ENCODE measurements at regions not wholly inside any gene's neighbourhood (a gene's known extent, or its start where the extent isn't known, plus 50 kb on each side); places are given as distances from the start of the nearest gene placed in this dataset.

GRCh38 chr1:102163799-102164198 lies 167.1 kb upstream of the OLFM3 start:
- no peaks in the 10 kb centered on the region for H3K27me3 ChIP-seq (ENCODE audit: insufficient read depth, low read length)
- H4K12ac ChIP-seq (ENCODE audit: low read depth, low read length): no peak overlapping the region
- no peak overlapping the region for H4K91ac ChIP-seq (ENCODE audit: low read depth, low read length)
- H3K4me2 ChIP-seq (ENCODE audit: low read length): no peak overlapping the region
- H3K9me3 ChIP-seq (ENCODE audit: insufficient read depth, low read depth, low read length): no peaks in the 10 kb centered on the region
- no peak overlapping the region for H3K23ac ChIP-seq (ENCODE audit: low read length)
- H3K36me3 ChIP-seq (ENCODE audit: control insufficient read depth in 1 of 2, insufficient read depth in 2 of 2, low read length in 2 of 2): no peaks in the 10 kb centered on the region
- DNase-seq: no peak
- H4K8ac ChIP-seq (ENCODE audit: low read depth, low read length): no peak overlapping the region
- no peak overlapping the region for H3K27ac ChIP-seq (ENCODE audit: low read depth, low read length)
- H3K18ac ChIP-seq (ENCODE audit: low read length): no peak overlapping the region
- no peak overlapping the region for H2BK12ac ChIP-seq (ENCODE audit: low read length)
- H3K4ac ChIP-seq (ENCODE audit: low read depth, low read length): no peak overlapping the region
- no peak overlapping the region for H2BK5ac ChIP-seq (ENCODE audit: low read depth, low read length, poor library complexity)
- no peak overlapping the region for H2AFZ ChIP-seq (ENCODE audit: insufficient read depth, low read length, poor library complexity)
- no CpG with 5 or more reads among the region's 1 CpG for WGBS (ENCODE audit: extremely low coverage, insufficient coverage, insufficient read length)
- H3K4me3 ChIP-seq (ENCODE audit: low read depth, low read length): no peak overlapping the region
- no peak overlapping the region for H3K14ac ChIP-seq (ENCODE audit: low read length)
- H3K79me2 ChIP-seq (ENCODE audit: control insufficient read depth, insufficient read depth, low read length, poor library complexity): no peaks in the 10 kb centered on the region
- no peak overlapping the region for H2AK5ac ChIP-seq (ENCODE audit: low read length)
- no peak overlapping the region for H2BK120ac ChIP-seq (ENCODE audit: insufficient read depth, low read length, poor library complexity)
- no peaks in the 10 kb centered on the region for H3K79me1 ChIP-seq (ENCODE audit: low read length)
- no peaks in the 10 kb centered on the region for H3K4me1 ChIP-seq (ENCODE audit: control insufficient read depth in 1 of 2, insufficient read depth in 2 of 2, low read length in 2 of 2)
- H3K9ac ChIP-seq (ENCODE audit: low read length): no peak overlapping the region

- Histone ChIP-seq H3K36me3 (ENCODE audit: control insufficient read depth in 1 of 2, insufficient read depth in 2 of 2, low read length in 2 of 2) (no peaks in the 10 kb centered on the region), H2AFZ (ENCODE audit: insufficient read depth, low read length, poor library complexity) (no peak overlapping the region), H2BK120ac (ENCODE audit: insufficient read depth, low read length, poor library complexity) (no peak overlapping the region), H2AK5ac (ENCODE audit: low read length) (no peak overlapping the region), H4K91ac (ENCODE audit: low read depth, low read length) (no peak overlapping the region), H3K79me1 (ENCODE audit: low read length) (no peaks in the 10 kb centered on the region), H3K23ac (ENCODE audit: low read length) (no peak overlapping the region), H3K14ac (ENCODE audit: low read length) (no peak overlapping the region), H3K27ac (ENCODE audit: low read depth, low read length) (no peak overlapping the region), H3K18ac (ENCODE audit: low read length) (no peak overlapping the region), H3K27me3 (ENCODE audit: insufficient read depth, low read length) (no peaks in the 10 kb centered on the region), H3K4ac (ENCODE audit: low read depth, low read length) (no peak overlapping the region), H3K79me2 (ENCODE audit: control insufficient read depth, insufficient read depth, low read length, poor library complexity) (no peaks in the 10 kb centered on the region), H4K12ac (ENCODE audit: low read depth, low read length) (no peak overlapping the region), H2BK5ac (ENCODE audit: low read depth, low read length, poor library complexity) (no peak overlapping the region), H3K4me1 (ENCODE audit: control insufficient read depth in 1 of 2, insufficient read depth in 2 of 2, low read length in 2 of 2) (no peaks in the 10 kb centered on the region), H3K9me3 (ENCODE audit: insufficient read depth, low read depth, low read length) (no peaks in the 10 kb centered on the region), H4K8ac (ENCODE audit: low read depth, low read length) (no peak overlapping the region), H3K4me2 (ENCODE audit: low read length) (no peak overlapping the region), H2BK12ac (ENCODE audit: low read length) (no peak overlapping the region), H3K9ac (ENCODE audit: low read length) (no peak overlapping the region), H3K4me3 (ENCODE audit: low read depth, low read length) (no peak overlapping the region)
- DNase-seq: no peak
- no CpG with 5 or more reads among the region's 3 CpGs for WGBS (ENCODE audit: extremely low coverage, insufficient coverage, insufficient read length)
Observed at GRCh38 chr1:102151242-102151641, 154.5 kb upstream of the OLFM3 start.

- Histone ChIP-seq H3K36me3 (ENCODE audit: control insufficient read depth in 1 of 2, insufficient read depth in 2 of 2, low read length in 2 of 2) (no peaks in the 10 kb centered on the region), H3K79me1 (ENCODE audit: low read length) (no peaks in the 10 kb centered on the region), H2AFZ (ENCODE audit: insufficient read depth, low read length, poor library complexity) (no peak overlapping the region), H2BK120ac (ENCODE audit: insufficient read depth, low read length, poor library complexity) (no peak overlapping the region), H4K91ac (ENCODE audit: low read depth, low read length) (no peak overlapping the region), H2BK12ac (ENCODE audit: low read length) (no peak overlapping the region), H3K14ac (ENCODE audit: low read length) (no peak overlapping the region), H3K4me3 (ENCODE audit: low read depth, low read length) (no peak overlapping the region), H4K8ac (ENCODE audit: low read depth, low read length) (no peak overlapping the region), H3K4ac (ENCODE audit: low read depth, low read length) (no peak overlapping the region), H3K4me1 (ENCODE audit: control insufficient read depth in 1 of 2, insufficient read depth in 2 of 2, low read length in 2 of 2) (no peaks in the 10 kb centered on the region), H3K9ac (ENCODE audit: low read length) (no peak overlapping the region), H4K12ac (ENCODE audit: low read depth, low read length) (no peak overlapping the region), H2BK5ac (ENCODE audit: low read depth, low read length, poor library complexity) (no peak overlapping the region), H3K4me2 (ENCODE audit: low read length) (no peak overlapping the region), H3K23ac (ENCODE audit: low read length) (peak overlapping the region; percentile 35), H3K18ac (ENCODE audit: low read length) (no peak overlapping the region), H2AK5ac (ENCODE audit: low read length) (no peak overlapping the region), H3K27me3 (ENCODE audit: insufficient read depth, low read length) (no peaks in the 10 kb centered on the region), H3K79me2 (ENCODE audit: control insufficient read depth, insufficient read depth, low read length, poor library complexity) (no peaks in the 10 kb centered on the region), H3K27ac (ENCODE audit: low read depth, low read length) (no peak overlapping the region), H3K9me3 (ENCODE audit: insufficient read depth, low read depth, low read length) (no peaks in the 10 kb centered on the region)
- WGBS (ENCODE audit: extremely low coverage, insufficient coverage, insufficient read length): no CpG with 5 or more reads among the region's 4 CpGs
- no peak for DNase-seq
Observed at GRCh38 chr1:102120910-102121309, 124.2 kb upstream of the OLFM3 start.

GRCh38 chr1:102118150-102118549 lies 121.4 kb upstream of the OLFM3 start:
- Histone ChIP-seq H3K9me3 (ENCODE audit: insufficient read depth, low read depth, low read length) (no peaks in the 10 kb centered on the region), H2BK5ac (ENCODE audit: low read depth, low read length, poor library complexity) (no peak overlapping the region), H2BK120ac (ENCODE audit: insufficient read depth, low read length, poor library complexity) (no peak overlapping the region), H2AK5ac (ENCODE audit: low read length) (no peak overlapping the region), H3K18ac (ENCODE audit: low read length) (no peak overlapping the region), H3K27me3 (ENCODE audit: insufficient read depth, low read length) (no peaks in the 10 kb centered on the region), H3K23ac (ENCODE audit: low read length) (no peak overlapping the region), H2AFZ (ENCODE audit: insufficient read depth, low read length, poor library complexity) (no peak overlapping the region), H3K4ac (ENCODE audit: low read depth, low read length) (no peak overlapping the region), H4K12ac (ENCODE audit: low read depth, low read length) (no peak overlapping the region), H3K14ac (ENCODE audit: low read length) (no peak overlapping the region), H3K27ac (ENCODE audit: low read depth, low read length) (no peak overlapping the region), H3K4me1 (ENCODE audit: control insufficient read depth in 1 of 2, insufficient read depth in 2 of 2, low read length in 2 of 2) (no peaks in the 10 kb centered on the region), H4K91ac (ENCODE audit: low read depth, low read length) (no peak overlapping the region), H3K79me2 (ENCODE audit: control insufficient read depth, insufficient read depth, low read length, poor library complexity) (no peaks in the 10 kb centered on the region), H3K36me3 (ENCODE audit: control insufficient read depth in 1 of 2, insufficient read depth in 2 of 2, low read length in 2 of 2) (no peaks in the 10 kb centered on the region), H3K9ac (ENCODE audit: low read length) (no peak overlapping the region), H3K4me3 (ENCODE audit: low read depth, low read length) (no peak overlapping the region), H4K8ac (ENCODE audit: low read depth, low read length) (no peak overlapping the region), H2BK12ac (ENCODE audit: low read length) (no peak overlapping the region), H3K79me1 (ENCODE audit: low read length) (no peaks in the 10 kb centered on the region), H3K4me2 (ENCODE audit: low read length) (no peak overlapping the region)
- no CpG with 5 or more reads among the region's 3 CpGs for WGBS (ENCODE audit: extremely low coverage, insufficient coverage, insufficient read length)
- no peak for DNase-seq
